AG04449 (cell line): ENCODE measurements at regions not wholly inside any gene's neighbourhood (a gene's known extent, or its start where the extent isn't known, plus 50 kb on each side); places are given as distances from the start of the nearest gene placed in this dataset.

ENCODE experiments used
- CTCF ChIA-PET: fragments of 350-600 bp; formaldehyde crosslinking; extraction: SDS; loops from one replicate; lab custom pipeline; 2021; ENCODE audit warnings: antibody characterized with exemption; lab: Yijun Ruan, JAX
- POLR2A ChIA-PET: fragments of 400-600, 350-600 bp; formaldehyde crosslinking; extraction: SDS; loops from one replicate; lab custom pipeline; 2020; ENCODE audit warnings: antibody characterized with exemption, inconsistent platforms; lab: Yijun Ruan, JAX
- DNase-seq: peaks from one replicate; pipeline ENCODE4 v3.0.0-alpha.2; 2010; ENCODE audit warnings: low read depth, low spot score
- H3K4me3 ChIP-seq: 2 replicates; pipeline ENCODE4 v1.5.1; 2011; ENCODE audit warnings: low read depth, mild to moderate bottlenecking, control low read depth, low read length
- TF ChIP-seq, protein P1 (sequence below): IDR thresholded peaks from one replicate; pipeline ENCODE4 v1.5.1; 2011; ENCODE audit warnings: mild to moderate bottlenecking, moderate library complexity, low read length, control low read depth, inconsistent platforms; ENCODE audit not compliant: insufficient read depth; ENCODE audit errors: missing control alignments

DNA sequence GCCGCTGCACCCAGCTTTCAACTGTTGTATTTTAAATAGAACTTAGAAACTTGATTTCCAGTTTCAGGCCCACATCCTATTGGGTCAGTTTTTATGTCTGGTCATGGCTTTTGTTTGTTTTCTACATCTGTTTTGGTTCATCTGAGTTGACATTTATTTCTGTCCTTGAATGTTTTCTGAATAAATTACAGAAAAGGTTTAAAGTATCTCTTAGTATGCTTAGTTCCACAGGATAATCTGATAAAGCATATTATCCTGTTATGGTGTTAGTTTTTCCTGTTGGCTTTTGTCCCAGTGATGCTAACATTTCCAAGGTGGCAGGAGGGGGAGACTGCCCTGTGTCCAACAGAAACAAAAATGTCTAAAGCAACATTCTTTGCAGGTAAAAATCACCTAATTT lies 733.2 kb downstream of the INHBA start:
- DNase-seq: no peak
- no peak overlapping the region for H3K4me3 ChIP-seq
- TF ChIP-seq, protein P1, sequence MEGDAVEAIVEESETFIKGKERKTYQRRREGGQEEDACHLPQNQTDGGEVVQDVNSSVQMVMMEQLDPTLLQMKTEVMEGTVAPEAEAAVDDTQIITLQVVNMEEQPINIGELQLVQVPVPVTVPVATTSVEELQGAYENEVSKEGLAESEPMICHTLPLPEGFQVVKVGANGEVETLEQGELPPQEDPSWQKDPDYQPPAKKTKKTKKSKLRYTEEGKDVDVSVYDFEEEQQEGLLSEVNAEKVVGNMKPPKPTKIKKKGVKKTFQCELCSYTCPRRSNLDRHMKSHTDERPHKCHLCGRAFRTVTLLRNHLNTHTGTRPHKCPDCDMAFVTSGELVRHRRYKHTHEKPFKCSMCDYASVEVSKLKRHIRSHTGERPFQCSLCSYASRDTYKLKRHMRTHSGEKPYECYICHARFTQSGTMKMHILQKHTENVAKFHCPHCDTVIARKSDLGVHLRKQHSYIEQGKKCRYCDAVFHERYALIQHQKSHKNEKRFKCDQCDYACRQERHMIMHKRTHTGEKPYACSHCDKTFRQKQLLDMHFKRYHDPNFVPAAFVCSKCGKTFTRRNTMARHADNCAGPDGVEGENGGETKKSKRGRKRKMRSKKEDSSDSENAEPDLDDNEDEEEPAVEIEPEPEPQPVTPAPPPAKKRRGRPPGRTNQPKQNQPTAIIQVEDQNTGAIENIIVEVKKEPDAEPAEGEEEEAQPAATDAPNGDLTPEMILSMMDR: no peak
- CTCF ChIA-PET: interaction anchor here (1.3 kb wide), 1 partner anchor 13 kb away, joined by 4 read pairs; no protein-coding TSS in a partner anchor
- POLR2A ChIA-PET: no interaction called here

DNA sequence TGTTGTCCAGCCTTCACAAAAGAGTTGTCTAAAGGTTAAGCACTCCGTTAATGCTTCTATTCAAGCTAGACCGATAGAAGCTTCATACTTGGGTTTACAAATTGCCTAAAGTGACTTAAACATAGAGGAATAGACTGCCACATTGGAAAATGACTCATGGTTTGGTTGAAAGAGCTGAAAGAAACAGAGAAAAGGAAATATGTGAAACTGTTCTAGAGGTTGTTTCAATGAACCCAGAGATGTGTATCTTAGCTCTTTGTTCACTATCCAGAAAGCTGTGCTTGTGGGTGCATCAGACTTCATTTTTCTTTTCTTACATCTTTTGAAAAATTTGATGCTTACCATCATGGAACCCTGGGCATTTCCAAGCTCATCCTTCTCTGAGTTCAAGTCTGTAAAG lies 736.2 kb downstream of the INHBA start:
- TF ChIP-seq, protein P1: no peak
- ChIA-PET POLR2A (no interaction called here), CTCF (interaction anchor here (1.5 to 2.0 kb wide), 2 partner anchors 9 to 735 kb away, joined by 3 to 5 read pairs; no protein-coding TSS in a partner anchor)

DNA sequence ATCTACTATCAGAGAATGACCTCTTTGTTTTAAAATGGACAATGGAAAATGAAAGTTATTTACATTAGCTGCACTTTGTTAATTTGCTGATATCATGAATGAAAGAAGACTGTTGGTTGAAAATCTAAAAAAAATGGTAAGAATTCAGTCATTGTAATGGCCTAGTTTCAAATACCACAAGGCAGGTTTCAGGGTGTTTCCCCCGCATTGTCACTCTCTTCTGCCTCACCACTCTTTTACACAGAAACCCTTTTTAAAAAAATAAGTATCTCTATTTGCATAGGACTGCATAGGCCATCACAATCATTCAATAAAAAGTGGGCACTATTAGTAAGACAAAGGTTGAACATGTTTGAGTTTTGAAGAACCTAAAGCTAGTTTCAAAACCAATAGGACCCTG lies 737.1 kb downstream of the INHBA start:
- no peak for DNase-seq
- ChIA-PET POLR2A (no interaction called here), CTCF (interaction anchor here (1.5 to 2.0 kb wide), 2 partner anchors 10 to 734 kb away, joined by 3 to 5 read pairs; no protein-coding TSS in a partner anchor)
- no peak overlapping the region for H3K4me3 ChIP-seq
- TF ChIP-seq, protein P1: no peak

More for the DNA sequence above, 736.2 kb downstream of the INHBA start:
- H3K4me3 ChIP-seq: no peak overlapping the region
- DNase-seq: no peak

DNA sequence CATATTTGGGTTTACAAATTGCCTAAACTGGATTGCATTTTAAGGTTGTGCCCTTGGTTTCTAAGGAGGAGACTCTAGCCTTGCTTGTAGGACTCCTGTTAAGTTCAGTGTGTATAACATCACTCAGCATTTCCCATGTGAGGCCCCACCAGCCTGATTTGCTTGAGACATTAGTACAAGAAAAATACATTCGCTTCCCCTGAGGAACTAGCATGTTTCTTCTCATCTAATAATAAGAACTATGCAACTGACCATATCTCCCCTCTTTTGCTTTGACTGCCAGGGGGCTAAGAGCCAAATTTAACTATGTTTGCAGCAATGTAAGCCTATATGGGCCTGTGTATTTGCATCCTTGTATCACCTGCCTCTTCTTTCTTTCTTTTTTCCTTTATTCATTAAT lies 737.9 kb downstream of the INHBA start:
- TF ChIP-seq, protein P1: no peak
- H3K4me3 ChIP-seq: no peak overlapping the region
- ChIA-PET POLR2A (interaction anchor here (0.6 kb wide), 1 partner anchor 9 kb away, joined by 3 read pairs; no protein-coding TSS in a partner anchor), CTCF (interaction anchor here (1.5 to 2.0 kb wide), 2 partner anchors 11 to 733 kb away, joined by 3 to 5 read pairs; no protein-coding TSS in a partner anchor)
- no peak for DNase-seq

DNA sequence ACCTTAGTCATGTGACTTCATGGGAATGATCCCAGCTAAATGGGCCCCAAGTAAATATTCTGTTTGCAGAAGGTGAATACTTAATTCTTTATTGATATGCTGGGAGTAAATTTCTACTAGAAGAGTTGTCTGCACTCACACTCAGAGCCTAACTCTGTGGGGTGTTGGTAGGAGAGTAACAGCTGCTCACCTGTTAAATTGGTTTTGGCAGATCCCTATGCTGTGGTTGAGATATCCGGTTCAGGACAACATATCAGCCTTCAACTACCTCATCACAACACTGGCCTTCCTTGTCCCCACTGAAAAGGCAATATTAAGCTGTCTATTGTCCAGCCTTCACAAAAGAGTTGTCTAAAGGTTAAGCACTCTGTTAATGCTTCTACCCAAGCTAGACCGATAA lies 738.3 kb downstream of the INHBA start:
- DNase-seq: no peak
- ChIA-PET CTCF (interaction anchor here (2.0 kb wide), 1 partner anchor 11 kb away, joined by 5 read pairs; no protein-coding TSS in a partner anchor), POLR2A (interaction anchor here (0.6 kb wide), 1 partner anchor 9 kb away, joined by 3 read pairs; no protein-coding TSS in a partner anchor)
- no peak overlapping the region for H3K4me3 ChIP-seq
- TF ChIP-seq, protein P1: no peak

DNA sequence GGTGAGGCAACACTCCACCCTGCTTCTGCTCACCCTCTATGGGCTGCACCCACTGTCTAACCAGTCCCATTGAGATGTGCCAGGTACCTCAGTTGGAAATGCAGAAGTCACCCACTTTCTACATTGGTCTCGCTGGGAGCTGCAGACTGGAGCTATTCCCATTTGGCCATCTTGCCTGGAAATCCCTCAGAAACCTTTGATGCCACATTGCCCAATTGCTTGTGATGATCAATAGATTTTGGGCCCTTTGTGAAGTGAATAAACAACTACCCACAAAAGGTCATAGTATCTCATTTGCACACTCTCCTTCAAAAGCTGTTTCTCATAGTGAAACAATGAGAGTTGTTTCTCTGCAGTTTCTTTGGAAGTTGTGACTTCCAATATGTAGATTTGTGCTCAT lies 742.9 kb downstream of the INHBA start:
- POLR2A ChIA-PET: no interaction called here
- TF ChIP-seq, protein P1: no peak
- CTCF ChIA-PET: interaction anchor here (0.8 kb wide), 1 partner anchor 120 kb away, joined by 3 read pairs; no protein-coding TSS in a partner anchor
- H3K4me3 ChIP-seq: no peak overlapping the region
- no peak for DNase-seq
